RWPE1 (cell line): ENCODE measurements at regions not wholly inside any gene's neighbourhood (a gene's known extent, or its start where the extent isn't known, plus 50 kb on each side); places are given as distances from the start of the nearest gene placed in this dataset.

Experiments used
- CTCF ChIA-PET: fragments of 350-600 bp; sonication (Branson Sonifier 250); formaldehyde crosslinking; extraction: SDS; loops from one replicate; lab custom pipeline; 2021; lab: Yijun Ruan, JAX
- POLR2A ChIA-PET: fragments of 400-600 bp; formaldehyde crosslinking; extraction: SDS; loops from one replicate; lab custom pipeline; 2020; ENCODE audit warnings: antibody characterized with exemption; ENCODE audit not compliant: low non-redundant PET; lab: Yijun Ruan, JAX
- DNase-seq: peaks from one replicate; pipeline ENCODE4 v3.0.0; 2012; ENCODE audit warnings: low spot score
- H3K27ac ChIP-seq: fragments of 450-650 bp; 2 replicates; pipeline ENCODE4 v1.5.1; 2017
- CTCF ChIP-seq: fragments of 450-650 bp; conservative IDR thresholded peaks from 2 replicates; pipeline ENCODE4 v1.5.1; 2017; ENCODE audit warnings: low read depth, mild to moderate bottlenecking

DNA sequence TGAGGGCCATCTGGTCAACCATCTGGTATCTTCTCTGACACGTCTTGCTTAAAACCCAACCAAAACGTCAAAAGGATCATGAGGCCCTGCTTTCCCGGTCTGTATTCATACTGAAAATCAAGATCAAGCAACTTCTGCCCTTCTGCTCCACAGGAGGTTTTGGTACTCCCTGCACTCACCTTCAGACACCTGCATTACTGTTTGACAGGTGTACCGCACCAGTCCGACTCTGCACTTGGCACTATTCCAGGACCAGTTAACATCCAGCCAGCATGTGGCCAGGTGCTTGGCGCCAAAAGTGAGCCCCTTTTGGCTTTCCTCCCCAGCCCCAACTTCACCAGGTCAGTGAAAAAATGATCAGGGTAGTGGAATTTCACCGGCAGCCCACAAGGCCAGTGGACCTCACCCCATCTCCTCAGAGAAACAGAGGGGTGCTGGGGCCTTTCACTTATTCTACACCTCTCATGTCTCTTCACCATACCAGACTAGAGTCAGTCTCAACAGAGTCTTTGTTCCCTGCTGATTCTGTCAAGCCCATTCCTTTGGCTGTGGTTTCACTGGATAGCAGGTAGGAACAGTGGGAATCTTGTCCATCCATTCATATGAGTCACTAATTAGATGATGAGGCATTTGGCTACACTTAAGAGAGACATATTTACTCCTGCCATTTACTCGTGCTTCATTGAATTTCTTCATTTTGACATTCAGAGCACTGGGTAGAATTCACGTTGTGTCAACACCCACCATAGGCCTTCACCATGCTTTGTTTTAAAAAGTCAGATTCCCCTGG, 85.3 kb downstream of the ZNF726 start:
- no peak for TF ChIP-seq CTCF
- DNase-seq = peak; percentile 57
- ChIA-PET CTCF (no interaction called here), POLR2A (no interaction called here)
- no peak overlapping the region for H3K27ac ChIP-seq

GRCh38 chr19:24000656-24001055, 86.0 kb downstream of the ZNF726 start:
- CTCF ChIA-PET = no interaction called here
- DNase-seq = peak; percentile 36
- H3K27ac ChIP-seq = no peak overlapping the region
- no peak for TF ChIP-seq CTCF
- POLR2A ChIA-PET = no interaction called here

- H3K27ac ChIP-seq = no peak overlapping the region
- no peak for TF ChIP-seq CTCF
- POLR2A ChIA-PET = no interaction called here
- no peak for DNase-seq
- CTCF ChIA-PET = no interaction called here
Measured at GRCh38 chr19:24002256-24002945, 84.6 kb upstream of the ZNF254 start.

GRCh38 chr19:24003537-24003936, 83.5 kb upstream of the ZNF254 start:
- CTCF ChIA-PET = no interaction called here
- POLR2A ChIA-PET = no interaction called here
- TF ChIP-seq CTCF = no peak
- DNase-seq = no peak
- H3K27ac ChIP-seq = no peak overlapping the region

DNA sequence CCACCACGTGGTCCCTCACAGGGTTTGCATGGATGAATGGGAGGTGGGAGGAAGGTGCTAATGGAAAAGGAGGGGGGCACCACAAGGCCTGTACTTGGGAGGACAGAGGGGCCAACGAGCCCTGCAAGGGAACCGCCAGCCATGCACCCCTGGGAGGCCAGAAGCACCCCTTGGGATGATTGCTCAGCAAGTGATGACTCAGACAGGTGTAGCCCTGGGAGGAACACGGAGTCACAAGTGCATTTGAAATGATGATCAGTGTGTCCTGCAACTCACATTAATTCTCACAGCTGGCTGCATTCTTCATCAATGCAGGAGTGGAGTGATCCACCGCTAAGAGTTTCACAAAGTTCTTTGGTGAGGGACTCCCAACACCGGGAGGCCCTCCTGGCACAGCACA, 82.8 kb upstream of the ZNF254 start:
- no peak overlapping the region for H3K27ac ChIP-seq
- ChIA-PET CTCF (interaction anchor here (0.6 kb wide), 1 partner anchor 10 kb away, joined by 5 read pairs; no protein-coding TSS in a partner anchor), POLR2A (no interaction called here)
- peak; percentile 56 for DNase-seq
- TF ChIP-seq CTCF = no peak

DNA sequence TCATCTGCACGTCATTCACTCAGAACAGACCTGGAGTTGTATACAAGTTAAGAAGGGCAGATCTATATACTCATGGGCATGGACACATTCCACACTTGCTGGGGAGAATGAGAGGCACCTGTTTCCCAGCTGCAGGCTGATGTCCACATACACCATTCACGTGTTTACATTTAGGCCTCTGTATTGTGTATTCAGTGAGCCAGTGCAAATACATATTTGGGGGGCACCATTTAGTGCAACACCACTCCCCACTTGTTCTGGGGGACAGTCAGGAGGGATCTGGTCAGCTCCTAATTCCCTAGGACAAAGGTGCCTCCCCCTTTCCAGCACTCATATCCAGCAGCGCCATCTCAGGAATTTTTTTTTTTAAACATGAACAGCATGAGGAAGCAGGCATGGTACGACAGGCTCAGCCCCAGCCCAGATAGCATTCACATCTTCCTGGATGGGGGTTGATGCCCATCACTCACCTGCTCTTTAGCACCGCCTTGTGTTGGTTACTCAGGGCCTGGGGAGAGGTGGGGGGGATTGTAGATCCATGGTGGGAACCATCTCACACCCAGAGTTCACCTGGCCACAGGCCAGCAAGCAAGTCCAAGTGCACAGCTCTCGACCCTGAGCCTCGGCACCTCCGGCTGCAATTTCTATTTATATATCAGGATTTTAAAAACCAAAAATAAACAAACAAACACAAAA, 56.9 kb upstream of the ZNF254 start:
- POLR2A ChIA-PET = no interaction called here

More for the DNA sequence above, 56.9 kb upstream of the ZNF254 start:
- CTCF ChIA-PET = no interaction called here
- no peak for DNase-seq
- H3K27ac ChIP-seq = no peak overlapping the region
- TF ChIP-seq CTCF = no peak
